HUES64 (cell line): ENCODE measurements at regions not wholly inside any gene's neighbourhood (a gene's known extent, or its start where the extent isn't known, plus 50 kb on each side); places are given as distances from the start of the nearest gene placed in this dataset.
A peak's percentile ranks its signal among the peaks of the same experiment; 100 is the strongest.

ENCODE experiments used
- H3K27ac ChIP-seq: 2 replicates; pipeline ENCODE4 v1.7.0; 2013; ENCODE audit warnings: low read depth, low read length, inconsistent platforms
- H3K27me3 ChIP-seq: 2 replicates; pipeline ENCODE4 v1.6.1; 2013; ENCODE audit warnings: mild to moderate bottlenecking, low read length; ENCODE audit not compliant: insufficient read depth
- H3K36me3 ChIP-seq: 2 replicates; pipeline ENCODE4 v1.6.1; 2013; ENCODE audit warnings: mild to moderate bottlenecking, low read length; ENCODE audit not compliant: insufficient read depth
- H3K4me1 ChIP-seq: 2 replicates; pipeline ENCODE4 v1.6.1; 2013; ENCODE audit warnings: mild to moderate bottlenecking, low read length, moderate library complexity; ENCODE audit not compliant: insufficient read depth
- H3K4me3 ChIP-seq: 2 replicates; pipeline ENCODE4 v1.5.1; 2013; ENCODE audit warnings: mild to moderate bottlenecking, low read length, moderate library complexity
- H3K9ac ChIP-seq: 2 replicates; pipeline ENCODE4 v1.6.1; 2013; ENCODE audit warnings: mild to moderate bottlenecking, low read depth, low read length
- H3K9me3 ChIP-seq: 2 replicates; pipeline ENCODE4 v1.6.1; 2013; ENCODE audit warnings: low read depth, low read length; ENCODE audit not compliant: insufficient read depth
- WGBS: fragments of 150-250, 120-280 bp; methylation state at CpG from one replicate; pipeline ENCODE4 v1.1.7; 2013; ENCODE audit warnings: missing lambda C conversion rate; 5-methylcytosine and 5-hydroxymethylcytosine counted together

DNA sequence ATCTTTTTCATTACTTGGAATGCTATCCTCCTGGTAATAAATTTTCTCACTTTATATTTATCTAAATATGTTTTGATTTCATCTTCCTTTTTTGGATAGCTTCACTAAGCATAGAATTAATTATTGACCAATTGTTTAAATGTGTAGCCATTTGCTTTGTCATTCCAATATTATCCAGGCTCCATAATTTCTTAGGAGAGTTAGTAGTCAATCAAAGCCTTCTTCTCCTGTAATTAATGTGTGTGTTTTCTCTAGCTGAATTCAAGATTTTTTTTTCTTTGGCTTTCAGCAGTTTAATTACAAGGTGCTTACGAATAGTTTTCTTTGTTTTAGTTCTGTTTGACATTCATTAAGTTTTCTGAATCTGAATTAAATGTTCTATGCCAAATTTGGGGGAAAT is 545.9 kb upstream of the CELF2 start:
- Histone ChIP-seq H3K27me3 (no peaks in the 10 kb centered on the region), H3K9me3 (peaks cover 20% of the 10 kb centered on the region), H3K27ac (no peak overlapping the region), H3K4me1 (peaks cover 21% of the 10 kb centered on the region), H3K9ac (no peak overlapping the region), H3K4me3 (no peak overlapping the region), H3K36me3 (no peaks in the 10 kb centered on the region)
- WGBS, result 92% methylated on average over 1 of the region's 1 CpG

DNA sequence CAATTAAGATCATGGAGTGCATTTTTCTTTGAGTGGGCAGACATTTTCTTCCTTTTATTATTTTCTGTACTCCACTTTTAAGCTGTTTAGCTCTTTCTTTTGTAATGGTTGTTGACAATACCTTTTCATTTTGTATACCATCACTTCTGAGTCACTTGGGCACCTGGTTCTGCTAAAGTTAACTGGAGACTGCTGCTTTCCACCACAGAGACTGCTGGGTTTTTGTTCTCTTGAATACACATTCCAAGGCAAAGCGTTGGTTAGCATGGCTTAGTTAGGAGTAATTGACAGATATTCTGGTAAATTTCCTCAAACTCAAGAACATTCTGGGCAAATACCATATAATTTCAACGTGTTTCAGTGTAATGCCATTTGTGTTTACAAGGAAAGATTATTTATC is 541.9 kb upstream of the CELF2 start:
- Histone ChIP-seq H3K9ac (no peak overlapping the region), H3K36me3 (no peaks in the 10 kb centered on the region), H3K27ac (peak overlapping the region; percentile 38; the same call in 1 of the 2 replicates), H3K4me3 (no peak overlapping the region), H3K4me1 (peaks cover 29% of the 10 kb centered on the region), H3K9me3 (peaks cover 20% of the 10 kb centered on the region), H3K27me3 (no peaks in the 10 kb centered on the region)
- WGBS, result no CpG with 5 or more reads among the region's 2 CpGs

DNA sequence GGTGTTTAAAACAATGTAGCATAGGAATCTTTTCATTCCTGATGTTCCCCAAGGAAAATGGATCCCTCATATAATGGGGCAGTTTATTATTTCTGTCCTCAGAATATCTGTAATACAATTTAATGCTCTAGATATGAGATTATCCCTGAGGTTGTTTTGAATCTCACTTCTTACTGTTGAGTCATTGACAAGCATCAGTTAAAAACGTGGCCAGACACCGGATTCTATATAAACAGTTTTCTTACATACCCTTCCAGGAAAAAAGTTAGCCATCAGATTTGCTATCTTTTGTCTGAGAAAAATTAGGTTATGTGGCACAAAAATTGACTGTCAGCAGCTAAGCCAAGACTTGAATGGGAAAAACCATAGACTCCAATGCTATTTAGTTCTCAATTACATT is 539.8 kb upstream of the CELF2 start:
- Histone ChIP-seq H3K27ac (no peak overlapping the region), H3K9me3 (peaks cover under 1% of the 10 kb centered on the region)
- 86% methylated on average over 2 of the region's 2 CpGs for WGBS

DNA sequence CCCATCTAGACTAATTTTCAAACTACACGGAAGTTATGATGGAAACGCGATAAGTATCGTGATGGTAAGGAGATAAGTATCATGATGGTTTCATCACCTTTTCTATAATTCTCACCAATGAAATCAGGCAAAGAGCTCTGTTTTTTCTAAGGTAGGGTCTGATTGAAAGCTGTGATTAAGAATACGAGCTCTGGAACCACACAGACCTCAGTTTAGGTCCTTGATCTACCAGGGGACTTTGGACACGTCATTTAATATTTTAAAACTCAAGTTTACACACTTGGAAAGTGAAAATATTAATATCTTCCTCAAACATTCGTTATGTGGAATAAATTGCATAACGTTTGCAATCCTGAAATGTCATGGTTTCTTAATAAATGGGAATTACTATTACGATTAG is 538.2 kb upstream of the CELF2 start:
- Histone ChIP-seq H3K27ac (no peak overlapping the region), H3K9me3 (no peaks in the 10 kb centered on the region), H3K27me3 (no peaks in the 10 kb centered on the region), H3K4me1 (peaks cover 29% of the 10 kb centered on the region), H3K4me3 (no peak overlapping the region), H3K36me3 (no peaks in the 10 kb centered on the region), H3K9ac (no peak overlapping the region)
- WGBS, result 94% methylated on average over 5 of the region's 9 CpGs

More for the DNA sequence above, 539.8 kb upstream of the CELF2 start:
- no peak overlapping the region for H3K4me3 ChIP-seq
- no peaks in the 10 kb centered on the region for H3K36me3 ChIP-seq
- H3K27me3 ChIP-seq, result no peaks in the 10 kb centered on the region
- H3K4me1 ChIP-seq, result peaks cover 29% of the 10 kb centered on the region
- H3K9ac ChIP-seq, result no peak overlapping the region

DNA sequence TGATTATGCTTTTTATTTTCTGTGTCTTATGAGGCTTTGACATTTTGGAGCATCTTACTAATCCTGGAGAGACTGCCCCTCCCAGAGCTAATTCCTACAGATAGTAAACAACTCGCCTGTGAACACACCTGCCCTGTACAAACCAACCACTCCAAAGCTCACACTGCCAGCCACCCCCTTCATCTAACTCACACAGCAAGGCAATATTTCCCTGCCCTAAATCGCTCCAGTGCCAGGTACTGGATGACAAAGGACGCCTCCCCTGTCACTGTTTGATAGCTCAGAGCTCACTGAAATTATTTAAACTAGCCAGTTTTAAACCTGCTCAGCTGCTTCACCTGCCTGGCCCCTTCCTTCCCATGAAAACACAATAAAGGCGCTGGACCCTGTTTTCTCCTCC is 535.1 kb upstream of the CELF2 start:
- Histone ChIP-seq H3K9ac (no peak overlapping the region), H3K9me3 (no peaks in the 10 kb centered on the region), H3K4me3 (no peak overlapping the region), H3K4me1 (peaks cover under 1% of the 10 kb centered on the region; the same call in 1 of the 2 replicates), H3K27ac (no peak overlapping the region), H3K36me3 (no peaks in the 10 kb centered on the region), H3K27me3 (no peaks in the 10 kb centered on the region)
- WGBS, result 88% methylated on average over 4 of the region's 4 CpGs

DNA sequence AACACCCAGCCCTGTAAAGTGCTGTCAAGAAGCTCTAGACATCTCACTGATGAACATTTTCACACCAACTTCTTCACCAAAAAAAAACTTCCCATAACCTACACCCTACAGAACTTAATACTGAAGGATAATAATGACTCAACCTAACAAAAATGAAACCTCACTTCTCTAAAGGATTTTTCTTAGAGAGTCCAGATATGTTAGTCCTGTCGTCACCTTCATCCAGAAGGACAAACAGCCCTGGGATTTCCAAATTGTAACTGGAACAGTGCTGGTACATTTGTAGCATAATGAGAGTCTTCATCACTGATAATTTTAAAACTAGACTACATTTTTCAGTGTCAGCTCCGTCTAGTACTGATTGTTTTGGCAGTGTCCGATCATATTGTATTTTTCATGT is 528.6 kb upstream of the CELF2 start:
- H3K36me3 ChIP-seq, result no peaks in the 10 kb centered on the region
- 90% methylated on average over 3 of the region's 3 CpGs for WGBS
- H3K4me1 ChIP-seq, result no peaks in the 10 kb centered on the region
- no peak overlapping the region for H3K4me3 ChIP-seq
- H3K9me3 ChIP-seq, result no peaks in the 10 kb centered on the region
- H3K27ac ChIP-seq, result no peak overlapping the region
- H3K27me3 ChIP-seq, result no peaks in the 10 kb centered on the region
- H3K9ac ChIP-seq, result no peak overlapping the region

DNA sequence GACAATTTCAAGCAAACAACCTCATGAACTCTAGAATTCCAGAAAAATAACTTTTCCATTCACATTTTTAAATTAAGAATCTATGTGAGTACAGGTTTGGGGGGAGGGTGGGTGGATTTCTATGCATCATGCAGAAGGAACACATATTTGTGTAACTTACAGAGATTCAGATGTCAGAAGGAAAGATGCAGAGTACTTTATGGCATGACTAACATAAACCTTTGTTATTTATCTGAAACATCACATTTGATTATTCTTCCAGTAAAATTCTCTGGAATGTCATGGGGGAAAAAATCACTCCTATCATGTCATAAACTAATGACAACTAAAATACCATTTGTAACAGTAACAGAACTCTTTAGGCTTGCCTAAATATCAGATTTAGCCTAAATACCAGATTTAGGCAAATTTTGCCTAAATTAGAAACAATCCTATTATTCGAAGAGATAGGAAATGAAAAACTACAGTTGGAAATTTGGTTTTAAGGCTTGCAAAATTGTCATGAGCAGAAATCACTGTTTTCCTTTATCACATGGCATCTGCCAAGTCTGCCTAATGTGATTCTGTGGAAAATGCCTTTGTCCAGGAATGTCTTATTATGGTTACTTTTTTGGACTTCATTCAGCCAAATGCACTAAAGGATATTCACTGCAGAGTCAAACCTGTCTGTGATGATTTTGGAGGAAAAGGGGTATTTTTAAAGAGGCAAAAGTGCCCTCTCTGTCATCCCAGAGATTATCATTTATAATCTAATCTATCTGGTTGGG is 527.7 kb upstream of the CELF2 start:
- no peak overlapping the region for H3K4me3 ChIP-seq
- no peaks in the 10 kb centered on the region for H3K27me3 ChIP-seq
- no peaks in the 10 kb centered on the region for H3K4me1 ChIP-seq
- whole genome bisulfite sequencing, result 100% methylated on average over 1 of the region's 1 CpG
- H3K36me3 ChIP-seq, result no peaks in the 10 kb centered on the region
- no peak overlapping the region for H3K27ac ChIP-seq
- H3K9me3 ChIP-seq, result no peaks in the 10 kb centered on the region
- H3K9ac ChIP-seq, result no peak overlapping the region

DNA sequence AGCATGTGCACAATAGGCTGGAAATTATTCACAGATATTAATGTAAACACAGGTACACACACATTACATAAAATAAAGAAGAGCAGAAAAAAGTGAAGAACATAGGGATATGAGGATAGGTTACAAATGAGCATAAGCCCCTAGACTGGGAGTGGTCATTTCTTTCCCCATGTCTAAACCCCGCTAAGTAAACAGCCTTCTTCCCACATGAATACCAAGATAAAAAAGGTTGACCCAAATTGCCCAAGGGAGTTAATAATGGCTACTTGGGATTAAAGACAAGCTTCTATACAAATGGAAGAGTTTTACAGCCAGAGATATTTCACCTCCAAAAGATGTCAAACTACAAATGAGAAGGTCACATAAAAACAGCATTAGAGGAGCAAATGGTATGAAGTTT is 527.1 kb upstream of the CELF2 start:
- Histone ChIP-seq H3K4me3 (no peak overlapping the region), H3K4me1 (no peaks in the 10 kb centered on the region), H3K9me3 (no peaks in the 10 kb centered on the region), H3K27ac (no peak overlapping the region), H3K27me3 (no peaks in the 10 kb centered on the region), H3K36me3 (no peaks in the 10 kb centered on the region), H3K9ac (no peak overlapping the region)
- 50% methylated on average over 1 of the region's 1 CpG for WGBS

DNA sequence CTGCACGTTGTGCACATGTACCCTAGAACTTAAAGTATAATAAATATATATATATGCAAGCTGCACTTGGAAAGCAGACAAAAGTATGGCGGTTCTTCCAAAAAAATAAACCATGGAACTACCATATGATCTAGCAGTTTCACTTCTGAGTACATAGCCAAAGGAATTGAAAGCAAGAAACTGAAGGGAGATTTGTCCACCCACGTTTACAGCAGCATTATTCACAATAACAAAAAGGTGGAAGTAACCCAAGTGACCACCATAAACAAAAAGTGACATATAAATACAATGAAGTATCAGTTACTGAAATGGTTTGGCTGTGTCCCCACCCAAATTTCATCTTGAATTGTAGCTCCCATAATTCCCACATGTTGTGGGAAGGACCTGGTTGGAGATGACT is 525.3 kb upstream of the CELF2 start:
- no peak overlapping the region for H3K9ac ChIP-seq
- no peak overlapping the region for H3K27ac ChIP-seq
- no peaks in the 10 kb centered on the region for H3K36me3 ChIP-seq
- no peaks in the 10 kb centered on the region for H3K4me1 ChIP-seq
- H3K4me3 ChIP-seq, result no peak overlapping the region
- H3K9me3 ChIP-seq, result no peaks in the 10 kb centered on the region
- WGBS, result 100% methylated on average over 1 of the region's 3 CpGs
- H3K27me3 ChIP-seq, result no peaks in the 10 kb centered on the region

DNA sequence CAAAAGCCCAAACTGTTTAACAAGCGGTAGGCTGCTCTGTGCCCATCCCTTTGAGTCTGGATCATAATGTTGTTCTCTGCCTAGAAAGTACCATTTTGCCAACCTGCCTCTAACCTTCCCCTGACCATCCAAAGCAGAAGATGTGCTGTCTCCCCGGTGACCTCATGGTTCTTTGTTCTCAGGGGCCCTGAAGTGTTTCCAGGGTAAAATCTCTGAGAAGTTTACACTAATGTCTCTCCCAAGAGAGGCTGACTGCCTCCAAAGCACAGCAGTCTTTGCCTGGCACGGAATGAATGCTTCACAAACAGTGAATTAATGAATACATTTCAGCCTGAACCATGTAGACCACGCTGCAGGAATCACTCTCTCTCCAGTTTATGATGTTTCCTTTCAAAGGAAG is 523.8 kb upstream of the CELF2 start:
- H3K9ac ChIP-seq, result no peak overlapping the region
- H3K36me3 ChIP-seq, result no peaks in the 10 kb centered on the region
- H3K4me3 ChIP-seq, result no peak overlapping the region
- 93% methylated on average over 4 of the region's 4 CpGs for WGBS
- H3K9me3 ChIP-seq, result no peaks in the 10 kb centered on the region
- no peak overlapping the region for H3K27ac ChIP-seq
- no peaks in the 10 kb centered on the region for H3K27me3 ChIP-seq
- H3K4me1 ChIP-seq, result no peaks in the 10 kb centered on the region

DNA sequence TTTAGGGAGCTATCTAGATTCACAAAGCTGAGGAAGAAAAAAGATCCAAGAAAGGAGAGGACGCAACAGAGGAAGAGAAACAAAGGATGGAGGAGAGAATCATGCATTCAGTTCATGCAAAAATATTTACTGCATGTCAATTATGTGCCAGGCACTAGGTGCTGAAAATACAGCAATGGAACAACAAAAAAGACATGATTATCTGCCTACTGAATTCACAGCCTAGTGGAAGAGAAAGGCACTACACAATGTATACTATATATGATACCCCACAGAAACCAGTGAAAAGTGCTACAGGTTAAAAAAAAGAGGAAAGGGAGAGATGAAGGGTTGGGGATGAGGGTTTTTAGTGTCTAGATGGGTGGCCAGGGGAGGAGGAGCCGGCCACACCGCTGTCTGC is 520.4 kb upstream of the CELF2 start:
- no peaks in the 10 kb centered on the region for H3K4me1 ChIP-seq
- no peaks in the 10 kb centered on the region for H3K27me3 ChIP-seq
- H3K27ac ChIP-seq, result no peak overlapping the region
- H3K9ac ChIP-seq, result no peak overlapping the region
- peaks cover 4% of the 10 kb centered on the region; the same call in 1 of the 2 replicates for H3K9me3 ChIP-seq
- no peaks in the 10 kb centered on the region for H3K36me3 ChIP-seq
- 98% methylated on average over 3 of the region's 3 CpGs for WGBS
- no peak overlapping the region for H3K4me3 ChIP-seq

DNA sequence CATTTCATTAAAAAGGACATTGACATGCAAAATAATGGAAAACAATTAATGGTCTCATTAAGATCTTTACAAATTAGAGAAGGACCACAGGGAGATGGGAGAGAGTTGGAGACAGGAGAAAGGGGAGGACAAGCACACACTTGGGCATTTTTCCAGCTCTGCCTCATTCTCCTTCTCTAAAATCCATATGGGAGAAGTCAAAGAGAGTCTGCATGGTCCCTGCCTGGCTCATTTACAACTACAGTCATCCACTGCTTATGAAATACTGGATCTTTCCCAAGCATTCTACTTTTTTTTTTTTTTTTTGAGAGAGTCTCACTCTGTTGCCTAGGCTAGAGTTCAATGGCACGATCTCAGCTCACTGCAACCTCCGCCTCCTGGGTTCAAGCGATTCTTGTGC is 518.9 kb upstream of the CELF2 start:
- no peaks in the 10 kb centered on the region for H3K4me1 ChIP-seq
- no peak overlapping the region for H3K9ac ChIP-seq
- no peak overlapping the region for H3K27ac ChIP-seq
- H3K9me3 ChIP-seq, result peaks cover 4% of the 10 kb centered on the region; the same call in 1 of the 2 replicates
- H3K27me3 ChIP-seq, result no peaks in the 10 kb centered on the region
- no peak overlapping the region for H3K4me3 ChIP-seq
- no peaks in the 10 kb centered on the region for H3K36me3 ChIP-seq
- WGBS, result 95% methylated on average over 3 of the region's 3 CpGs
